ENCODE measurements at regions not wholly inside any gene's neighbourhood (a gene's known extent, or its start where the extent isn't known, plus 50 kb on each side); places are given as distances from the start of the nearest gene placed in this dataset.

DNA sequence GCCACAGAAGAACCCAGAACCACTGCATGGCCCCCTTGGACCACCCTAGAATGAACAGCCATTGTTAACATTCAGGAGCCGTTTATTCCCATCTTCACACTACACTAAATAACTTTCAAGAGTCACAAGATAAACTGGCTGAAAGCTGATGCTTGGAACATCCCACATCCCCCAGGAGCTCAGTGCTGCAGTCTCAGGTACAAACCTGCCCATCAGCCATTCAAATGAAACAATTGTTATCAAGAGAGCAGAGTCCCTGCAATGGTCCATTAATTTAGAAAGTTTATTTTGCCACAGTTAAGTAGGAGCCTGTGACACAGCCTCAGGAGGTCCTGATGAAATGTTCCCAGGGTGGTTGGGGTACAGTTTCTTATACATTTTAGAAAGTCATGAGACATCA lies 123.8 kb upstream of the ZNF91 start:
- DNase-seq (no peak), ATAC-seq (no peak)
- 45% methylated on average over 1 of the region's 1 CpG for WGBS
- no peaks in the 10 kb centered on the region for H3K9me3 ChIP-seq (ENCODE audit: control insufficient read depth, low read length)
- no peaks in the 10 kb centered on the region for H3K4me1 ChIP-seq (ENCODE audit: control insufficient read depth, insufficient read depth, low read length)
- no peak overlapping the region for H3K4me3 ChIP-seq (ENCODE audit: low read length)
- no peak overlapping the region for H3K27ac ChIP-seq (ENCODE audit: low read length)
- no peaks in the 10 kb centered on the region for H3K27me3 ChIP-seq (ENCODE audit: control insufficient read depth, insufficient read depth)
- intact Hi-C loops (cut with DNase I): no loop called here

DNA sequence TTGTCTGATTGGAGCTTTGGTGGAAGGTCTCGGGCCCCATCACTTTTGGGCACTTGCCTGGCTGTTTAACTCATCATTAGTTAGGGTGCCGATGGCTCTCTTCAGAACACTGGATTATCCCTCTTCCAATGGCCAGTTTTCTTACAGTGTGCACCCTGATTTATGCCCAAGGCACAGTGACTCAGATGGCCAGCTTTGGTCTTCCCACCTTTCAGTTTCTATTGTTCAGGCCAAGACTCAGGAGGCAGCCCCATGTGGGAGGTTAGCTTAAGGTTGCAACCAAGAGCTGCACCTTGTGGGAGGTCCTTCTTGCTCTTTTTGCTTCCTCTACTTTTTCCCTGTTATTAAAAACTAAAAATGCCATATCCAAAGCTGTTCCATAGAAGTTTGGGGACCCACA lies 121.0 kb upstream of the ZNF91 start:
- H3K9me3 ChIP-seq (ENCODE audit: control insufficient read depth, low read length): no peaks in the 10 kb centered on the region
- intact Hi-C loops (cut with DNase I): no loop called here
- H3K27me3 ChIP-seq (ENCODE audit: control insufficient read depth, insufficient read depth): no peaks in the 10 kb centered on the region
- no peaks in the 10 kb centered on the region for H3K4me1 ChIP-seq (ENCODE audit: control insufficient read depth, insufficient read depth, low read length)
- DNase-seq: no peak
- no peak overlapping the region for H3K27ac ChIP-seq (ENCODE audit: low read length)
- no peak for ATAC-seq
- WGBS: 90% methylated on average over 2 of the region's 2 CpGs
- H3K4me3 ChIP-seq (ENCODE audit: low read length): no peak overlapping the region

DNA sequence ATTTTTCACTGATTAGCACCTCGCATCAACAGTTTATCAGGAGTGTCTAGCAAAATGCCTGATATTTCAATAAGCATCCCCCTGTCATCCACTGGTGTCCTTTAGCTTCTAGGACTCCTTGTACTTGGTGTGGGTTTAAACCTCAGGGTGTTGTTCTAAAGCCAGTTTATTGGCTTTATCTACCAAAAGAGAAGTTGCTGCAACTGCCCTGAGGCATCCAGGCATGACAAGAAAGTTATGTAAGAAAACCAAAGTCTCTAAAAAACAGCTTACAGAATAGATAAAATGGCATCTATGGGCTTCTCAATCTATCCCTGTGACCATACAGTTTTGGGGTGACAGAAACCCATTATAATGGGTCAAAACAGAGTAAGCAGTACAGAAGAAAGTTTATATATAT lies 120.3 kb upstream of the ZNF91 start:
- intact Hi-C loops (cut with DNase I): no loop called here
- no peak for ATAC-seq
- WGBS: 66% methylated on average over 1 of the region's 1 CpG

DNA sequence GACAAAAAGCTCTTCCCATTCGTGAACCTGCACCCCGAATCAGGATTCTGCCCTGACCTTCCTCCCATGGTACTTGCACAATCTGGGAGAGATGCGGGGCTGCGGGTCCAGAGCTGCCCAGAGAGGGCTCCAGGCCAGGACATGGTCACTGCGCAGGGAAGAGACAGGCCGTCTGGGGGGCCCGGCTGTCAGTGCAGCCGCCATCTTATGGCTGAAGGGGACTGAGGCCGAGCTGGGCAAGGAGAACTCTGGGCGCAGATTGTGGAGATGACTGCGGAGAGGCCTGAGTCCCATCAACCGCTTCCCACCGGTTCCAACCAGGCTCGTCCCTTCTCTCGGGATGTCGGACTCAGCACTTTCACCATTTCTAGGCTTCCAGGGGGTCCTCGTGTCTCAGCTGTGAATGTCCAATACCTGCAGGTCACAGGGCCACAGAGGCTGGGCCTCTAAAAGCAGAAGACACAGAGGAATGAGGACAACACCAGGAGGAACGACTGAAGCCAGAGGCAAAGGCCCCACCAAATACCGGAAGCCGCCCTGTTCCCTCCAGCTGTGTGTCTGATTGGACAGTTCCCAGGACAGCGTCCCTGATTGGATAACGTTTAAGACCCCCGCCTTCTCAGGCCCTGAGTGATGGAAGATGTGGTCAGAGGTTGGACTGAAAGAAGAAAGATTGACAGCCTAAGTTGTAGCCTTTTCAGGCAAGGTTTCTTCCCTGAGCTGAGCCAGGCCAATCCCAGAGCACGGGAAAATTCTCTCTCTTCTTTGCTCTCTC lies 117.1 kb upstream of the ZNF91 start:
- no peaks in the 10 kb centered on the region for H3K9me3 ChIP-seq (ENCODE audit: control insufficient read depth, low read length)
- ATAC-seq (no peak), DNase-seq (no peak)
- no peaks in the 10 kb centered on the region for H3K4me1 ChIP-seq (ENCODE audit: control insufficient read depth, insufficient read depth, low read length)
- no peak overlapping the region for H3K4me3 ChIP-seq (ENCODE audit: low read length)
- WGBS: 91% methylated on average over 24 of the region's 24 CpGs
- H3K27ac ChIP-seq (ENCODE audit: low read length): no peak overlapping the region
- intact Hi-C loops (cut with DNase I): no loop called here
- H3K27me3 ChIP-seq (ENCODE audit: control insufficient read depth, insufficient read depth): no peaks in the 10 kb centered on the region

More for the DNA sequence above, 120.3 kb upstream of the ZNF91 start:
- Histone ChIP-seq H3K4me3 (ENCODE audit: low read length) (no peak overlapping the region), H3K4me1 (ENCODE audit: control insufficient read depth, insufficient read depth, low read length) (no peaks in the 10 kb centered on the region), H3K27ac (ENCODE audit: low read length) (no peak overlapping the region), H3K9me3 (ENCODE audit: control insufficient read depth, low read length) (no peaks in the 10 kb centered on the region), H3K27me3 (ENCODE audit: control insufficient read depth, insufficient read depth) (no peaks in the 10 kb centered on the region)
- DNase-seq: no peak

DNA sequence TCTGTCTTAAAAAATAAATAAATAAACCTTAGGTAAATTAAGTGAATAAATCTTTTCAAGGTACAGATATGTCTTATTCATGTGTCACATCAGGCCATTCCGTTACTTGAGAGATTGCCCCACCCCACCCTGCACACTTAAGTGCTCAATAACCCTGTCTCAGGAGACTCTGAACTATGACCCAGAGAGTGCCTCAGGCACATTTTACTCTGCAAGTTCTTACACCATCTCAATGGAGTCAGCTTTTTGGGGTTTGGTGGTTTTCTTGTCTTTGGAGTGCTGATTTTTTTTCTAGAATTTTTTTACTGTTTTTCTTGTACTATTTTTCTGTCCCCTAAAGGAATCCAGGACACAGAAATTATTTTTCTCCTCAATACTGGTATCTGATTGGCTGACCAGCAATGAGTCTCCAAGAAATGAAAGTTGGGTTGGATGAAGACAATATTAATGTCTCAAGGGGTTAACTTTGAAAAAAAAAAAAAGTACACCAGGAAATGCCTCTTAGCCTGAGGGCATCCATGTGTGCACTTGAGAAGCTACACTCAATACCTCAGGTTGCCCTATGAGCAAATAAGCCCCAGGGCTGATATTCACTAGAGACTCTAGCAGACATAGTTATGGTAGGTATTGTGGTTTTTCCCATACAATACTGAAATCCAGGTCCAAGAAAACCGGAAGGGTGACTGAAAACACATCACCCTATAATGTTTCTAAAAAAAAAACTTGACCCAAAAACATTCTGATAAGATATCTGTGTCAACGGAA lies 114.6 kb upstream of the ZNF91 start:
- Histone ChIP-seq H3K27ac (ENCODE audit: low read length) (no peak overlapping the region), H3K4me3 (ENCODE audit: low read length) (no peak overlapping the region), H3K9me3 (ENCODE audit: control insufficient read depth, low read length) (no peaks in the 10 kb centered on the region), H3K27me3 (ENCODE audit: control insufficient read depth, insufficient read depth) (no peaks in the 10 kb centered on the region), H3K4me1 (ENCODE audit: control insufficient read depth, insufficient read depth, low read length) (no peaks in the 10 kb centered on the region)
- intact Hi-C loops (cut with DNase I): no loop called here
- 50% methylated on average over 3 of the region's 3 CpGs for WGBS
- DNase-seq (no peak), ATAC-seq (no peak)

DNA sequence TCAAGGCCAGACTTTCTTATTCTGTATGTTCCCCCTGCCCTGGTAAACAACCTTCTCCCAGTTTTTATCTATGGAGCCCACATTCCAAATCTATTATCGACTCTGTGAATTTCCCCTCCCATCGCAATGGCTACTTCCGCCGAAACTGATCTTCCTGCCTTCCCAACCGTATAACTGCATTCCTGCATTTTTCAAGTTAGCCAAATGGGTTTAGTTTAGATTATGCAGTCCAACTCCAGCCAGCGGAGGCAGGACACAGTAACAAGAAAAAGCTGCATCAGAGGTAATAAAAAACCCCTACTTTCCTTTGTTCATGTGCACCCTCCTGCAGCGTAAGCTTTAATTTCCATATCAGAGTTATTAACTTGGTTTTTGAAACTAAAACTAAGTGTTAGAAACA lies 112.2 kb upstream of the ZNF91 start:
- Histone ChIP-seq H3K27ac (ENCODE audit: low read length) (no peak overlapping the region), H3K27me3 (ENCODE audit: control insufficient read depth, insufficient read depth) (no peaks in the 10 kb centered on the region), H3K9me3 (ENCODE audit: control insufficient read depth, low read length) (no peaks in the 10 kb centered on the region), H3K4me3 (ENCODE audit: low read length) (no peak overlapping the region), H3K4me1 (ENCODE audit: control insufficient read depth, insufficient read depth, low read length) (no peaks in the 10 kb centered on the region)
- intact Hi-C loops (cut with DNase I): no loop called here
- 78% methylated on average over 7 of the region's 7 CpGs for WGBS
- DNase-seq (no peak), ATAC-seq (no peak)

DNA sequence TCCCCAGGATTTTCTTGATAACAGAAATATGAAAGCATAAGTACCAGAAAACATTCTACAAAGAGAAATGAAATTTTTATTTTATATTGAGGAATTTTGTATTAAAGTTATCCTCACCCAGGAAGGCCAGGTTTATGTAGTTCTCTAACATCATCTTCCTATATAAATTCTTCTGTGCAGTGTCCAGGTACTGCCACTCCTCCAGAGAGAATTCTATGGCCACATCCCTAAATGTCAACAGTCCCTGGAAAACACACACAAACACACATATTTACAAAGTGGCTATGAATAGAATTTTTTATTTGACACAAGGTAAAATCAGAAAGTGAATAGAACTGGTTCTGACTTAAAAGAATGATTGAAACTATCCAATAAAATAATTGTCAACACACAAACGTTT lies 110.5 kb upstream of the ZNF91 start:
- Histone ChIP-seq H3K27ac (ENCODE audit: low read length) (no peak overlapping the region), H3K9me3 (ENCODE audit: control insufficient read depth, low read length) (no peaks in the 10 kb centered on the region), H3K4me1 (ENCODE audit: control insufficient read depth, insufficient read depth, low read length) (no peaks in the 10 kb centered on the region), H3K27me3 (ENCODE audit: control insufficient read depth, insufficient read depth) (no peaks in the 10 kb centered on the region), H3K4me3 (ENCODE audit: low read length) (no peak overlapping the region)
- intact Hi-C loops (cut with DNase I): no loop called here
- DNase-seq (no peak), ATAC-seq (no peak)
- WGBS: 11% methylated on average over 1 of the region's 1 CpG

DNA sequence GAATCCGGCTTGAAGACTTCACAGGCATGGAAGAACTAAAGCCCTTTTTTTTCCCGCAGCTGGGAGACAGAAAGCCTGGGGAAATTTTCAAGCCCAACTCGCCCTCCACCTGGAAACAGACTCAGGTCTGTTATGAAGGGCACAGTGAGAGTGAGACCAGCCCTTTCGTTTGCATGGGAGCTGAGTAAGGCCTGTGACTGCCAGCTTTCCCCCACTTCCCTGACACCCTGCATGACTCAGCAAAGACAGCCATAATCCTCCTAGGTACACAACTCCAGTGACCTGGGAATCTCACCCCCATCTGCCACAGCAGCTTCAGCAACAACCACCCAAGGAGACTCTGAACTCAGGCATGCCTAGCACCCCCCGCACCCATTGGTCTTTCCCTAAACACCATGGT lies 87.6 kb upstream of the ZNF91 start:
- no peak overlapping the region for H3K4me3 ChIP-seq (ENCODE audit: low read length)
- 53% methylated on average over 5 of the region's 5 CpGs for WGBS
- H3K27me3 ChIP-seq (ENCODE audit: control insufficient read depth, insufficient read depth): no peaks in the 10 kb centered on the region
- no peak for ATAC-seq
- no peaks in the 10 kb centered on the region for H3K9me3 ChIP-seq (ENCODE audit: control insufficient read depth, low read length)
- H3K4me1 ChIP-seq (ENCODE audit: control insufficient read depth, insufficient read depth, low read length): no peaks in the 10 kb centered on the region
- no peak overlapping the region for H3K27ac ChIP-seq (ENCODE audit: low read length)
- DNase-seq: no peak
- intact Hi-C loops (cut with DNase I): no loop called here

DNA sequence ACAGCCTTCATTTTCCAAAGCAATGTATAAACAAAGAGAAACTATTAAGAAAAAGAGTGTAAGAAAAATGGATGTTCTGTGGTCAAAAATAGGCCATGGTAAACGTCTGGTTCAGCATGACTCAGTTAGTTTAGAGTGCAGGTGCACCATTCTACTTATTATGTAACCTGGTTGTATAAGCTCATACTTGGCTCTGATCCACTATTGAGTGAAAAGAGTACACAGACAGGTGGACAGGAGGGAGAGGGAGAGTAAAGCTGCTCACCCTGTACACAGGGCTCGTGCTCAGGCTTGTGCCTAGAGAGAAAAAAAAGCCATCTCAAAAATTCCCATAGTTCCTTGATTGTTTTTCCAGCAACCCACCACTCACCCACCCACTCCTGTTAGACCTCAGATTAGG lies 85.8 kb upstream of the ZNF91 start:
- Histone ChIP-seq H3K27ac (ENCODE audit: low read length) (no peak overlapping the region), H3K27me3 (ENCODE audit: control insufficient read depth, insufficient read depth) (no peaks in the 10 kb centered on the region), H3K4me3 (ENCODE audit: low read length) (no peak overlapping the region), H3K4me1 (ENCODE audit: control insufficient read depth, insufficient read depth, low read length) (no peaks in the 10 kb centered on the region), H3K9me3 (ENCODE audit: control insufficient read depth, low read length) (no peaks in the 10 kb centered on the region)
- intact Hi-C loops (cut with DNase I): no loop called here
- DNase-seq (no peak), ATAC-seq (no peak)
- WGBS: 23% methylated on average over 2 of the region's 2 CpGs

DNA sequence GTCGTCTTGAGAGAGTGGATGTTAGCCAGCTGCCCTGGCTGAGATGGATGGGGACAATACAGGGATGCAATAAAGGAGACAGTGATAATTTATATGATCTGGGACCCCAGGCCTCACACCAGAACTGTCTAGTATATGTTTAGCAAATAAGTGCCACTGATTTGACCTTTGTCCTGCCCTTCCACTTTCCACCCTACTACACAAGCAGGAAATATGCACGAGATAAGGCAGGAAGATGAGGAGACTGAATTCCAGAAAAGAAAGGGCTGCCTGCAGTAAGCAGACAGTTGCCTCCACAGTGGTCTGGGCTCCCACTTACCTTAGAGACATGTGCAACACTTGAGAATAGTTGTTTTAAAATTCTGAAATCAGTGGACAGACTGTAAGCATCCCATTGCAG lies 80.2 kb upstream of the ZNF91 start:
- no peak overlapping the region for H3K27ac ChIP-seq (ENCODE audit: low read length)
- 41% methylated on average over 2 of the region's 2 CpGs for WGBS
- H3K4me3 ChIP-seq (ENCODE audit: low read length): no peak overlapping the region
- no peak for DNase-seq
- H3K4me1 ChIP-seq (ENCODE audit: control insufficient read depth, insufficient read depth, low read length): no peaks in the 10 kb centered on the region
- intact Hi-C loops (cut with DNase I): no loop called here
- H3K27me3 ChIP-seq (ENCODE audit: control insufficient read depth, insufficient read depth): no peaks in the 10 kb centered on the region
- no peak for ATAC-seq
- H3K9me3 ChIP-seq (ENCODE audit: control insufficient read depth, low read length): no peaks in the 10 kb centered on the region

DNA sequence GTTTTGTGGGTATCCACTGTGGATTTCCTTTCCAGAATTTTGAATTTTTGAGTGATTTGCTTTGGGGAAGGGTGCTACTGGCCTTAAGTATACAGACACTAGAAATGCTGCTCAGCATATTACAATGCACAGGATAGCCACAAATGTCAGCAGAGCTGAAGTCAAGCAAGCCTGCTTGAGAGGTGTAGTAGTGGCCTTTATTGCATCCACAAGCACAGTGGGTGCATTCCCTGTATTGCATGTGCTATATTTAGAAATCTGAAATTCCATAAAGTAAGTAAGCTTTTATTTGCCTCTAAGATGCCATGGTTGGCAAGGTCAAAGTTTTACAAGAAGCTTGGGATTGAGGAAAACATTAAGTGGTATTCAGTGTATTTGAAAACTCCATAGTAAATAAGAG lies 79.5 kb upstream of the ZNF91 start:
- intact Hi-C loops (cut with DNase I): no loop called here
- H3K9me3 ChIP-seq (ENCODE audit: control insufficient read depth, low read length): no peaks in the 10 kb centered on the region
- DNase-seq (no peak), ATAC-seq (no peak)
- H3K27me3 ChIP-seq (ENCODE audit: control insufficient read depth, insufficient read depth): no peaks in the 10 kb centered on the region
- no peaks in the 10 kb centered on the region for H3K4me1 ChIP-seq (ENCODE audit: control insufficient read depth, insufficient read depth, low read length)
- no peak overlapping the region for H3K4me3 ChIP-seq (ENCODE audit: low read length)
- no peak overlapping the region for H3K27ac ChIP-seq (ENCODE audit: low read length)

All from right cardiac atrium (tissue), 5 donors.